GM12872 (cell line): ENCODE measurements at regions not wholly inside any gene's neighbourhood (a gene's known extent, or its start where the extent isn't known, plus 50 kb on each side); places are given as distances from the start of the nearest gene placed in this dataset.

Experiments
- CTCF ChIP-seq: IDR thresholded peaks from 3 replicates; pipeline ENCODE4 v1.5.1; 2011; ENCODE audit warnings: low read depth, mild to moderate bottlenecking, low read length, moderate library complexity; ENCODE audit not compliant: insufficient read depth

- TF ChIP-seq CTCF, result no peak
These were observed 292.0 kb upstream of the KLF6 start for GRCh38 chr10:4076983-4077382.

- TF ChIP-seq CTCF, result no peak
These were observed 290.4 kb upstream of the KLF6 start for GRCh38 chr10:4075443-4075842.

- no peak for TF ChIP-seq CTCF
These were observed 289.8 kb upstream of the KLF6 start for GRCh38 chr10:4074545-4075407.

- TF ChIP-seq CTCF, result no peak
These were observed 288.9 kb upstream of the KLF6 start for GRCh38 chr10:4073912-4074311.

GRCh38 chr10:4070921-4071660 is 286.1 kb upstream of the KLF6 start:
- TF ChIP-seq CTCF, result no peak

- TF ChIP-seq CTCF, result no peak
These were observed 285.2 kb upstream of the KLF6 start for GRCh38 chr10:4070184-4070583.

GRCh38 chr10:4069491-4069890 is 284.5 kb upstream of the KLF6 start:
- TF ChIP-seq CTCF, result no peak
